ENCODE measurements at regions not wholly inside any gene's neighbourhood (a gene's known extent, or its start where the extent isn't known, plus 50 kb on each side); places are given as distances from the start of the nearest gene placed in this dataset.

GRCh38 chr4:19119904-19120560, 1098.5 kb upstream of the LCORL start:
- CTCF ChIA-PET (ENCODE audit: partially characterized antibody) = no interaction called here
- H3K27me3 Mint-ChIP-seq = no peaks in the 10 kb centered on the region

GRCh38 chr4:19117022-19117421, 1095.5 kb upstream of the LCORL start:
- Mint-ChIP-seq H3K36me3 (no peaks in the 10 kb centered on the region), H3K27ac (no peak overlapping the region), H3K4me3 (no peak overlapping the region), H3K4me1 (no peaks in the 10 kb centered on the region), H3K27me3 (no peaks in the 10 kb centered on the region), H3K9me3 (peaks cover 0 to 12% (median 3%) of the 10 kb centered on the region in 8 donors)
- H3K9me3 ChIP-seq (ENCODE audit: control insufficient read depth in 1 of 2, low read length in 2 of 2) = peaks cover 0 to 4% of the 10 kb centered on the region in 2 donors
- no peaks in the 10 kb centered on the region for H3K27me3 ChIP-seq (ENCODE audit: insufficient read depth, low read length)
- intact Hi-C loops (cut with micrococcal nuclease) = no loop called here
- DNase-seq = no peak
- POLR2A ChIA-PET (ENCODE audit: partially characterized antibody) = no interaction called here
- no peaks in the 10 kb centered on the region for H3K4me1 ChIP-seq (ENCODE audit: insufficient read depth, low read length)
- no peak overlapping the region for H3K4me3 ChIP-seq (ENCODE audit: low read length in 2 of 2)
- CTCF ChIA-PET (ENCODE audit: partially characterized antibody) = no interaction called here
- no peak overlapping the region for H3K27ac ChIP-seq (ENCODE audit: low read depth, low read length)
- no peaks in the 10 kb centered on the region for H3K36me3 ChIP-seq (ENCODE audit: insufficient read depth, low read length)

More at GRCh38 chr4:19119904-19120560, 1098.5 kb upstream of the LCORL start:
- Histone ChIP-seq H3K4me3 (ENCODE audit: low read length in 2 of 2) (no peak overlapping the region), H3K9me3 (ENCODE audit: control insufficient read depth in 1 of 2, low read length in 2 of 2) (no peaks in the 10 kb centered on the region), H3K27me3 (ENCODE audit: insufficient read depth, low read length) (no peaks in the 10 kb centered on the region), H3K36me3 (ENCODE audit: insufficient read depth, low read length) (no peaks in the 10 kb centered on the region), H3K4me1 (ENCODE audit: insufficient read depth, low read length) (no peaks in the 10 kb centered on the region), H3K27ac (ENCODE audit: low read depth, low read length) (no peak overlapping the region)
- no peaks in the 10 kb centered on the region for H3K36me3 Mint-ChIP-seq
- POLR2A ChIA-PET (ENCODE audit: partially characterized antibody) = no interaction called here
- no peak overlapping the region for H3K27ac Mint-ChIP-seq
- intact Hi-C loops (cut with micrococcal nuclease) = no loop called here
- no peaks in the 10 kb centered on the region for H3K4me1 Mint-ChIP-seq
- peaks cover 0 to 22% (median 13%) of the 10 kb centered on the region in 8 donors for H3K9me3 Mint-ChIP-seq
- no peak overlapping the region for H3K4me3 Mint-ChIP-seq
- DNase-seq = no peak

GRCh38 chr4:19104176-19104575, 1082.6 kb upstream of the LCORL start:
- no peak overlapping the region for H3K27ac Mint-ChIP-seq
- Histone ChIP-seq H3K36me3 (ENCODE audit: insufficient read depth, low read length) (no peaks in the 10 kb centered on the region), H3K4me1 (ENCODE audit: insufficient read depth, low read length) (no peaks in the 10 kb centered on the region), H3K27ac (ENCODE audit: low read depth, low read length) (no peak overlapping the region), H3K27me3 (ENCODE audit: insufficient read depth, low read length) (no peaks in the 10 kb centered on the region), H3K4me3 (ENCODE audit: low read length in 2 of 2) (no peak overlapping the region), H3K9me3 (ENCODE audit: control insufficient read depth in 1 of 2, low read length in 2 of 2) (no peaks in the 10 kb centered on the region)
- H3K4me1 Mint-ChIP-seq = no peaks in the 10 kb centered on the region
- ChIA-PET POLR2A (ENCODE audit: partially characterized antibody) (no interaction called here), CTCF (ENCODE audit: partially characterized antibody) (no interaction called here)
- H3K36me3 Mint-ChIP-seq = no peaks in the 10 kb centered on the region
- intact Hi-C loops (cut with micrococcal nuclease) = no loop called here
- no peak for DNase-seq
- H3K9me3 Mint-ChIP-seq = peaks cover 0 to 34% (median 11%) of the 10 kb centered on the region in 8 donors
- H3K4me3 Mint-ChIP-seq = no peak overlapping the region
- no peaks in the 10 kb centered on the region for H3K27me3 Mint-ChIP-seq

DNA sequence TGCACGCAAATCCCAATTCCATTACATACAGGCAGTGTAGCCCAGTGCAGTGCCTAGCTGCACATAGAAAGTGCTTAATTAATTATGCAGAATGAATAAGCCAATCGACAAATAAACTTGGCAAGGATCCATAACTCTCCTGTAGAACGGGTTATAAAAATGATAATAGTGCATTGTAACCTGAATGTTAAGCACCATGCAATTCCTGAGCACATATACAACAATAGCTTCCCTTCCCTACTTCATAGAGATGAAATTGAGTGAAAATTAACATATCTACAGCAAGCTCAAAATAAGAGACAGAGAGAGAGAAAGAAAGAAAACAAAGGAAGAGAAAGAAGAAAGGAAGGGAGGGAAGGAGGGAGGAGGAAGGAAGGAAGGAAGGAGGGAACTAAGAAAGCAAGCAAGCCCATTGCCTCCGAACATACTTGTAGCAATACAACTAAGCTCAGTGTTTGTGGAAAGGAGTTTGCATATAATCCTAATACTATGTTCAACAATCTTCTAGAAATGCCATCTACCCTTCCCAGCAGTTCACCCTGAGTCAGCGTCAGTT, 1074.0 kb upstream of the LCORL start:
- peaks cover 2 to 20% (median 14%) of the 10 kb centered on the region in 8 donors for H3K9me3 Mint-ChIP-seq
- intact Hi-C loops (cut with micrococcal nuclease) = no loop called here

DNA sequence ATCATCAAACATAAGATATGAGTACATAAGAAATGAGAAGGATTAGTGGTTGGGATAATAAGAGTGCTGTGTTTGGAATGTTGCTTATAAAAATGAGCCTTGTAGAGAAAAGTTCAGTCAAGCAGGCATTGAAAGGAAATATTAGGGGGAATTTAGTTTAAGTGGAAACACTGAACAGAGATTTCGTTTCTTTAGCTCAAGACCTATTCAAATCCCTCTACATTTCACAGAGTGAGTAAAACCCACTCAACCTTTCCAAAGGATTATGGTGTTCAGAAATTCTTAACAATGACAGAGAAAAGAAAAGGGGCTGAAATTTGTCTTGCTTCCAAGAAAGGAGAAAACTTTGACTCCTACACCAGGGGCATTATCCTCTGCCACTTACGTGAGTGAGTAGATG, 1072.4 kb upstream of the LCORL start:
- Mint-ChIP-seq H3K4me3 (no peak overlapping the region), H3K36me3 (no peaks in the 10 kb centered on the region), H3K27me3 (no peaks in the 10 kb centered on the region), H3K9me3 (peaks cover 2 to 20% (median 12%) of the 10 kb centered on the region in 8 donors), H3K27ac (no peak overlapping the region), H3K4me1 (no peaks in the 10 kb centered on the region)
- H3K27ac ChIP-seq (ENCODE audit: low read depth, low read length) = no peak overlapping the region
- ChIA-PET CTCF (ENCODE audit: partially characterized antibody) (no interaction called here), POLR2A (ENCODE audit: partially characterized antibody) (no interaction called here)
- no peaks in the 10 kb centered on the region for H3K36me3 ChIP-seq (ENCODE audit: insufficient read depth, low read length)
- H3K4me3 ChIP-seq (ENCODE audit: low read length in 2 of 2) = no peak overlapping the region
- DNase-seq = no peak
- no peaks in the 10 kb centered on the region for H3K4me1 ChIP-seq (ENCODE audit: insufficient read depth, low read length)
- intact Hi-C loops (cut with micrococcal nuclease) = no loop called here
- no peaks in the 10 kb centered on the region for H3K27me3 ChIP-seq (ENCODE audit: insufficient read depth, low read length)
- H3K9me3 ChIP-seq (ENCODE audit: control insufficient read depth in 1 of 2, low read length in 2 of 2) = no peaks in the 10 kb centered on the region

More for the DNA sequence above, 1074.0 kb upstream of the LCORL start:
- Histone ChIP-seq H3K4me3 (ENCODE audit: low read length in 2 of 2) (no peak overlapping the region), H3K9me3 (ENCODE audit: control insufficient read depth in 1 of 2, low read length in 2 of 2) (no peaks in the 10 kb centered on the region), H3K27ac (ENCODE audit: low read depth, low read length) (no peak overlapping the region), H3K4me1 (ENCODE audit: insufficient read depth, low read length) (no peaks in the 10 kb centered on the region), H3K27me3 (ENCODE audit: insufficient read depth, low read length) (no peaks in the 10 kb centered on the region), H3K36me3 (ENCODE audit: insufficient read depth, low read length) (no peaks in the 10 kb centered on the region)
- POLR2A ChIA-PET (ENCODE audit: partially characterized antibody) = no interaction called here
- Mint-ChIP-seq H3K4me1 (no peaks in the 10 kb centered on the region), H3K27me3 (no peaks in the 10 kb centered on the region), H3K36me3 (no peaks in the 10 kb centered on the region), H3K4me3 (no peak overlapping the region), H3K27ac (no peak overlapping the region)
- CTCF ChIA-PET (ENCODE audit: partially characterized antibody) = no interaction called here
- no peak for DNase-seq

GRCh38 chr4:19092797-19093196, 1071.2 kb upstream of the LCORL start:
- H3K36me3 ChIP-seq (ENCODE audit: insufficient read depth, low read length) = no peaks in the 10 kb centered on the region
- H3K27me3 Mint-ChIP-seq = no peaks in the 10 kb centered on the region
- no peak overlapping the region for H3K27ac Mint-ChIP-seq

DNA sequence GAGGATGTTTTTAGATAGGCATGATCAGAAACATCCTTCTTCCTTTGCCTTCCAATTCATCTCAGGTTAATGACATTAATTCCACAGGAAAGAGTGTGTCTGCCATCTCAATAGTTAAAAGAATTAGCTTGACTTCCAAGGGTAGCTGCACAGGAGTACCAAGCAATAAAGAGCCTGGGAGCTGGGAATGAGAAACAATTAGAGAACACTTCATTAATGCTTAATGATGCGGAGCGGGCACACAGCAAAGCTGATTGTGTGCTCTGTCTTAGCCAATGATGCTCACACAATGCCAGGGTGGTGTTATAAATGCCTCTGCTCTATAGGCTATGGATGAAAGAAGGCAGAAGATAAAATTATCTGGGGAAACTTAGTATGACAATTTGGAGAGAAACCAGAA, 1052.5 kb upstream of the LCORL start:
- ChIA-PET CTCF (ENCODE audit: partially characterized antibody) (no interaction called here), POLR2A (ENCODE audit: partially characterized antibody) (no interaction called here)
- H3K4me1 ChIP-seq (ENCODE audit: insufficient read depth, low read length) = no peaks in the 10 kb centered on the region
- Mint-ChIP-seq H3K9me3 (peaks cover 0 to 10% (median 3%) of the 10 kb centered on the region in 8 donors), H3K27me3 (no peaks in the 10 kb centered on the region), H3K27ac (no peak overlapping the region), H3K4me1 (no peaks in the 10 kb centered on the region), H3K4me3 (no peak overlapping the region), H3K36me3 (no peaks in the 10 kb centered on the region)
- no peaks in the 10 kb centered on the region for H3K27me3 ChIP-seq (ENCODE audit: insufficient read depth, low read length)
- no peak for DNase-seq
- intact Hi-C loops (cut with micrococcal nuclease) = no loop called here
- peaks cover 0 to 4% of the 10 kb centered on the region in 2 donors for H3K9me3 ChIP-seq (ENCODE audit: control insufficient read depth in 1 of 2, low read length in 2 of 2)
- H3K4me3 ChIP-seq (ENCODE audit: low read length in 2 of 2) = no peak overlapping the region
- no peak overlapping the region for H3K27ac ChIP-seq (ENCODE audit: low read depth, low read length)
- no peaks in the 10 kb centered on the region for H3K36me3 ChIP-seq (ENCODE audit: insufficient read depth, low read length)

More at GRCh38 chr4:19092797-19093196, 1071.2 kb upstream of the LCORL start:
- no peaks in the 10 kb centered on the region for H3K4me1 ChIP-seq (ENCODE audit: insufficient read depth, low read length)
- POLR2A ChIA-PET (ENCODE audit: partially characterized antibody) = no interaction called here
- H3K4me3 ChIP-seq (ENCODE audit: low read length in 2 of 2) = no peak overlapping the region
- CTCF ChIA-PET (ENCODE audit: partially characterized antibody) = no interaction called here
- no peak overlapping the region for H3K4me3 Mint-ChIP-seq
- no peaks in the 10 kb centered on the region for H3K27me3 ChIP-seq (ENCODE audit: insufficient read depth, low read length)
- no peaks in the 10 kb centered on the region for H3K4me1 Mint-ChIP-seq
- no peak for DNase-seq
- H3K9me3 ChIP-seq (ENCODE audit: control insufficient read depth in 1 of 2, low read length in 2 of 2) = no peaks in the 10 kb centered on the region
- H3K9me3 Mint-ChIP-seq = peaks cover 0 to 19% (median 12%) of the 10 kb centered on the region in 8 donors
- no peak overlapping the region for H3K27ac ChIP-seq (ENCODE audit: low read depth, low read length)
- no peaks in the 10 kb centered on the region for H3K36me3 Mint-ChIP-seq
- intact Hi-C loops (cut with micrococcal nuclease) = no loop called here

Data from CD4-positive, alpha-beta memory T cell (primary cell).